ENCODE measurements at regions not wholly inside any gene's neighbourhood (a gene's known extent, or its start where the extent isn't known, plus 50 kb on each side); places are given as distances from the start of the nearest gene placed in this dataset.

DNA sequence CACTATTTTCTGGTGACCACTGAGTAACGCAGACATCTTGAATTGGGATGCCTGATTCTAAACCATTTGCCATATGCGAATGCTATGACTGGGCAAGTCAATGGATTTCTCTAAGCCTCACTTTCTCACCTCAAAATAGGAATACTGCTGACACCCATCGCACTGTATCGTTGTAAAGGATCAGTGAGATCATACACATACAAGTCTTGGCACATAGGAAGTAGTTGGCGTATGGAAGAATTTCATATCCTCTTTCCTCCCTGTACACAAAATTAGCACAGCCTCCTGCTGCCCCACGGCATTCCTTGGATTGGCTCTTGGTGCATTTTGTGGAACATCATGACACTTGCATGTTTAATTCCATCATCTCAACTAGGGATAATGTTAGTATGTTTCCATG lies 366.9 kb downstream of the CMPK2 start:
- WGBS (ENCODE audit: extremely low coverage, insufficient coverage, low lambda C conversion rate) = no CpG with 5 or more reads among the region's 6 CpGs
- no peaks in the 10 kb centered on the region for H3K79me2 ChIP-seq (ENCODE audit: control insufficient read depth, insufficient read depth, low read length)

DNA sequence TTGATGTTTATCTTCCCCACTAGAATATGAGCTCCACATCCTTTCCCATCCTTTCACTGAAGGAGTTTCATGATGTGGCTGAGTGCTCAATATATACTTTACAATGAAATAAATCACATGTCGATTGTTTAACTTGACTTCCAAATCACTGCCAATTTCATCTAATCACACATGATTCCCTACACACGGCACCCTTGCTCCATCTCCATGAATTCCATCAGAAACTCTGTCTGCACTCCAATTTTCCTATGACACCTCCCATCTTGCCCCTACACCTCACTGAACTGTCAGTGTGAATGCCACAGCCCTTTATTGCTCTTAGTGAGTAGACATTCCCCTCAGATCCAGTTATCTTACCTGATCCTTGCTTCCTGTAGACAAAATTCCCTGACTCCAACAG lies 366.0 kb downstream of the CMPK2 start:
- Histone ChIP-seq H2BK15ac (replicated peaks; ENCODE audit: low read depth) (no peak overlapping the region), H3K23ac (ENCODE audit: low read length) (no peak overlapping the region), H3K27me3 (ENCODE audit: insufficient read depth, low read length, poor library complexity) (no peaks in the 10 kb centered on the region), H3K18ac (ENCODE audit: low read length) (no peak overlapping the region), H2BK120ac (ENCODE audit: low read depth, low read length) (no peak overlapping the region), H2BK5ac (ENCODE audit: low read length) (no peak overlapping the region), H4K5ac (ENCODE audit: low read length) (no peak overlapping the region), H3K56ac (ENCODE audit: low read length) (no peak overlapping the region), H3K4me1 (ENCODE audit: control insufficient read depth, low read depth, low read length) (no peaks in the 10 kb centered on the region), H3K27ac (ENCODE audit: low read depth, low read length) (no peak overlapping the region), H3K4me2 (ENCODE audit: low read length) (no peak overlapping the region), H3K79me1 (ENCODE audit: low read length) (no peaks in the 10 kb centered on the region), H3K4me3 (ENCODE audit: low read length) (no peak overlapping the region), H2AK5ac (ENCODE audit: low read length) (no peak overlapping the region), H3K9ac (ENCODE audit: low read length) (no peak overlapping the region), H3K36me3 (ENCODE audit: control insufficient read depth, insufficient read depth, low read length) (no peaks in the 10 kb centered on the region), H4K8ac (ENCODE audit: low read depth, low read length) (no peak overlapping the region), H3K79me2 (ENCODE audit: control insufficient read depth, insufficient read depth, low read length) (no peaks in the 10 kb centered on the region), H3K4ac (ENCODE audit: low read depth, low read length) (no peak overlapping the region)
- DNase-seq = no peak
- WGBS (ENCODE audit: extremely low coverage, insufficient coverage, low lambda C conversion rate) = no CpG with 5 or more reads among the region's 2 CpGs

More for the DNA sequence above, 366.9 kb downstream of the CMPK2 start:
- H3K4ac ChIP-seq (ENCODE audit: low read depth, low read length) = no peak overlapping the region
- no peak overlapping the region for H3K4me3 ChIP-seq (ENCODE audit: low read length)
- H3K4me2 ChIP-seq (ENCODE audit: low read length) = no peak overlapping the region
- no peak overlapping the region for H3K27ac ChIP-seq (ENCODE audit: low read depth, low read length)
- DNase-seq = no peak
- H2AK5ac ChIP-seq (ENCODE audit: low read length) = no peak overlapping the region
- no peaks in the 10 kb centered on the region for H3K4me1 ChIP-seq (ENCODE audit: control insufficient read depth, low read depth, low read length)
- H2BK15ac ChIP-seq (replicated peaks; ENCODE audit: low read depth) = no peak overlapping the region
- no peak overlapping the region for H3K23ac ChIP-seq (ENCODE audit: low read length)
- no peak overlapping the region for H3K9ac ChIP-seq (ENCODE audit: low read length)
- H3K27me3 ChIP-seq (ENCODE audit: insufficient read depth, low read length, poor library complexity) = no peaks in the 10 kb centered on the region
- no peak overlapping the region for H4K8ac ChIP-seq (ENCODE audit: low read depth, low read length)
- H4K5ac ChIP-seq (ENCODE audit: low read length) = no peak overlapping the region
- H2BK5ac ChIP-seq (ENCODE audit: low read length) = no peak overlapping the region
- no peaks in the 10 kb centered on the region for H3K36me3 ChIP-seq (ENCODE audit: control insufficient read depth, insufficient read depth, low read length)
- no peak overlapping the region for H3K18ac ChIP-seq (ENCODE audit: low read length)
- no peaks in the 10 kb centered on the region for H3K79me1 ChIP-seq (ENCODE audit: low read length)
- no peak overlapping the region for H3K56ac ChIP-seq (ENCODE audit: low read length)
- no peak overlapping the region for H2BK120ac ChIP-seq (ENCODE audit: low read depth, low read length)

DNA sequence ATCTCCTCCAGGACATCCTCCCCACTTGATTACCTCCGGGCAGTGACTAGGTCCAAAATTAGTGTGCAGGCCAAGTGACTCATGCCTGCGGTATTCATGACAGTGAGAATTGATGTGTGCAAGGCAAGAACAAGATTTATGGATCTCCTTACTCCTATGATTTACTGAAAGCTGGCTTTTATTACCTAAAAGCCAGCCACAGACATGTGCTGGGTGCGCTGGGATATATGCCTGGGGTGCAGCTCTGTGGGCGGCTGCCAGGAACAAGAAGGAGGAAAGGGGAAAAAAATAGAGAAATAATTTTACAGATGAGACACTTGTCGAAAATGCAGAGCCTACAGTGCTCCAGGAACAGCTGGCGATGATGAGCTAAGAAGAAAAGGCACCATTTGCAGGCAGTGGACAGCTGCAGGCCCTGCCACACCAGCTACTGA lies 359.3 kb downstream of the CMPK2 start:
- WGBS (ENCODE audit: extremely low coverage, insufficient coverage, low lambda C conversion rate) = no CpG with 5 or more reads among the region's 6 CpGs
- no peak for DNase-seq

DNA sequence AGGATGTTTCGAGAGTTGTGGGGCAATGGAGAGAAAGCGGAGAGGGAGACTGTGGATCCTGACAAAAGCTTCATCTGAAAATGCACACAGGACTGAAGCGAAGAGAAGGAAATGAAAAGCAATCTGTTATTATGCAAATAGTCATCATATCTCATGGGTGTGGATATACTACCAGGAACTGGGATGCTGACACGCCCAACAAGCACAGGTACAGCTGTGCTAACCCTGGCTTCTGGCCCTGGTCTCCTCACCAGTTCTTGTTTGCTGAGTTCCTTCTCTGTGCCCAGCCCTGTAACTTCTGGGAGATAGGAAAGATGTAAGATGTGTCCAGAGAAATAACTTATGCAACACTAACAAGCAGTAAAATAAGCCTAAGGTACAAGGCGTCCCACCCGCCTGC lies 358.8 kb downstream of the CMPK2 start:
- Histone ChIP-seq H3K4me2 (ENCODE audit: low read length) (no peak overlapping the region), H2BK15ac (replicated peaks; ENCODE audit: low read depth) (no peak overlapping the region), H3K4me3 (ENCODE audit: low read length) (no peak overlapping the region), H3K23ac (ENCODE audit: low read length) (no peak overlapping the region), H3K36me3 (ENCODE audit: control insufficient read depth, insufficient read depth, low read length) (no peaks in the 10 kb centered on the region), H3K4me1 (ENCODE audit: control insufficient read depth, low read depth, low read length) (no peaks in the 10 kb centered on the region), H3K56ac (ENCODE audit: low read length) (no peak overlapping the region), H3K9ac (ENCODE audit: low read length) (no peak overlapping the region), H2AK5ac (ENCODE audit: low read length) (no peak overlapping the region), H3K79me1 (ENCODE audit: low read length) (no peaks in the 10 kb centered on the region), H2BK120ac (ENCODE audit: low read depth, low read length) (no peak overlapping the region), H3K27ac (ENCODE audit: low read depth, low read length) (no peak overlapping the region), H3K79me2 (ENCODE audit: control insufficient read depth, insufficient read depth, low read length) (no peaks in the 10 kb centered on the region), H4K5ac (ENCODE audit: low read length) (no peak overlapping the region), H3K18ac (ENCODE audit: low read length) (no peak overlapping the region), H4K8ac (ENCODE audit: low read depth, low read length) (no peak overlapping the region), H3K27me3 (ENCODE audit: insufficient read depth, low read length, poor library complexity) (no peaks in the 10 kb centered on the region), H2BK5ac (ENCODE audit: low read length) (no peak overlapping the region), H3K4ac (ENCODE audit: low read depth, low read length) (no peak overlapping the region)
- WGBS (ENCODE audit: extremely low coverage, insufficient coverage, low lambda C conversion rate) = no CpG with 5 or more reads among the region's 6 CpGs
- DNase-seq = no peak

More for the DNA sequence above, 359.3 kb downstream of the CMPK2 start:
- Histone ChIP-seq H4K5ac (ENCODE audit: low read length) (no peak overlapping the region), H3K56ac (ENCODE audit: low read length) (no peak overlapping the region), H3K4me2 (ENCODE audit: low read length) (no peak overlapping the region), H3K4me1 (ENCODE audit: control insufficient read depth, low read depth, low read length) (no peaks in the 10 kb centered on the region), H4K8ac (ENCODE audit: low read depth, low read length) (no peak overlapping the region), H3K18ac (ENCODE audit: low read length) (no peak overlapping the region), H3K36me3 (ENCODE audit: control insufficient read depth, insufficient read depth, low read length) (no peaks in the 10 kb centered on the region), H3K27ac (ENCODE audit: low read depth, low read length) (no peak overlapping the region), H3K23ac (ENCODE audit: low read length) (no peak overlapping the region), H3K79me1 (ENCODE audit: low read length) (no peaks in the 10 kb centered on the region), H2AK5ac (ENCODE audit: low read length) (no peak overlapping the region), H3K9ac (ENCODE audit: low read length) (no peak overlapping the region), H3K27me3 (ENCODE audit: insufficient read depth, low read length, poor library complexity) (no peaks in the 10 kb centered on the region), H2BK120ac (ENCODE audit: low read depth, low read length) (no peak overlapping the region), H2BK15ac (replicated peaks; ENCODE audit: low read depth) (no peak overlapping the region), H3K4me3 (ENCODE audit: low read length) (no peak overlapping the region), H3K79me2 (ENCODE audit: control insufficient read depth, insufficient read depth, low read length) (no peaks in the 10 kb centered on the region), H2BK5ac (ENCODE audit: low read length) (no peak overlapping the region), H3K4ac (ENCODE audit: low read depth, low read length) (no peak overlapping the region)

DNA sequence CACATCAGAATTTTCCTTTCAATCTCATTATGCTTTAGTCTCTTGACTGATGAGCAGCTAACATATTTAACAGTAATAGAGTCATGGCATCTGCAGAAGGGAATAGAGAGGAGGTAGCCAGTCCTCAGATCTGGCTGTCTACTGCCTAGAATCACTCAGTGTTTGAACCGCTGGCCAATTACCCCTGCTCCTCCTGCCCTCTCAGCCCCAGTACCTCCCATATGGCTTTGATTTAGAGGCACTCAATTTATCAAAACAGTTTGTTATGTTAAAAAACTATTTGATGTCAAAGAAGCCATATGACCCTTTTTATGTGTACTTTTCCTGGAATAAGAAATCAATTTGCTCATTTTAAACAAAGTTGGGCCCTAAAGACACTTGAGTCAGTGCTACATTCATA lies 355.2 kb downstream of the CMPK2 start:
- Histone ChIP-seq H3K79me1 (ENCODE audit: low read length) (no peaks in the 10 kb centered on the region), H3K4me1 (ENCODE audit: control insufficient read depth, low read depth, low read length) (no peaks in the 10 kb centered on the region), H3K9ac (ENCODE audit: low read length) (no peak overlapping the region), H3K23ac (ENCODE audit: low read length) (no peak overlapping the region), H2BK15ac (replicated peaks; ENCODE audit: low read depth) (no peak overlapping the region), H4K8ac (ENCODE audit: low read depth, low read length) (no peak overlapping the region), H3K79me2 (ENCODE audit: control insufficient read depth, insufficient read depth, low read length) (no peaks in the 10 kb centered on the region), H3K18ac (ENCODE audit: low read length) (no peak overlapping the region), H3K36me3 (ENCODE audit: control insufficient read depth, insufficient read depth, low read length) (no peaks in the 10 kb centered on the region), H3K4me3 (ENCODE audit: low read length) (no peak overlapping the region), H3K4ac (ENCODE audit: low read depth, low read length) (no peak overlapping the region), H3K4me2 (ENCODE audit: low read length) (no peak overlapping the region), H3K27ac (ENCODE audit: low read depth, low read length) (no peak overlapping the region), H3K56ac (ENCODE audit: low read length) (no peak overlapping the region), H2BK120ac (ENCODE audit: low read depth, low read length) (no peak overlapping the region), H4K5ac (ENCODE audit: low read length) (no peak overlapping the region), H2BK5ac (ENCODE audit: low read length) (no peak overlapping the region), H3K27me3 (ENCODE audit: insufficient read depth, low read length, poor library complexity) (no peaks in the 10 kb centered on the region), H2AK5ac (ENCODE audit: low read length) (no peak overlapping the region)
- no CpG with 5 or more reads among the region's 1 CpG for WGBS (ENCODE audit: extremely low coverage, insufficient coverage, low lambda C conversion rate)
- DNase-seq = no peak

DNA sequence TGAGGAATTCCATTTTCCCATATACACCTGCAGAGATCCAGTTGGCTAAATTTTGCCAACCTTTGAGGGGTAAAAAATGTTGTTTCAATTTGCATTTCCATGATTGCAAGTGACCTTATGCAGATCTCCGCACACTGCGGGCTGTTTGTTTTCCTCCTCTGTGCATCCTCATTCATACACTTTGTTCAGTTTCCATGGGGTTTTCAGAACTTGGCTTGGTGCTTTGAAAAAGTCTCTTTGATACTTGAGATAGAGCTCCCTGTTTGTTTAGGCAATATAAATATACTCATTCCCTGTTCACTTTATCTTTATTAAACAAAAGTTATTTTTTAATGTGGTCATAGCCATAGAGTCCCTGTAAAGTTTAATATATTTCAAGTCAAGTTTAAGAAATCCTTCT lies 353.1 kb downstream of the CMPK2 start:
- Histone ChIP-seq H3K56ac (ENCODE audit: low read length) (no peak overlapping the region), H3K79me2 (ENCODE audit: control insufficient read depth, insufficient read depth, low read length) (no peaks in the 10 kb centered on the region), H3K23ac (ENCODE audit: low read length) (no peak overlapping the region), H3K4ac (ENCODE audit: low read depth, low read length) (no peak overlapping the region), H2BK5ac (ENCODE audit: low read length) (no peak overlapping the region), H3K36me3 (ENCODE audit: control insufficient read depth, insufficient read depth, low read length) (no peaks in the 10 kb centered on the region), H4K5ac (ENCODE audit: low read length) (no peak overlapping the region), H3K4me1 (ENCODE audit: control insufficient read depth, low read depth, low read length) (no peaks in the 10 kb centered on the region), H3K27ac (ENCODE audit: low read depth, low read length) (no peak overlapping the region), H2BK120ac (ENCODE audit: low read depth, low read length) (no peak overlapping the region), H3K4me2 (ENCODE audit: low read length) (no peak overlapping the region), H3K9ac (ENCODE audit: low read length) (no peak overlapping the region), H2AK5ac (ENCODE audit: low read length) (no peak overlapping the region), H3K79me1 (ENCODE audit: low read length) (no peaks in the 10 kb centered on the region), H2BK15ac (replicated peaks; ENCODE audit: low read depth) (no peak overlapping the region), H3K18ac (ENCODE audit: low read length) (no peak overlapping the region), H4K8ac (ENCODE audit: low read depth, low read length) (no peak overlapping the region), H3K27me3 (ENCODE audit: insufficient read depth, low read length, poor library complexity) (no peaks in the 10 kb centered on the region), H3K4me3 (ENCODE audit: low read length) (no peak overlapping the region)
- no CpG with 5 or more reads among the region's 2 CpGs for whole genome bisulfite sequencing (ENCODE audit: extremely low coverage, insufficient coverage, low lambda C conversion rate)
- DNase-seq = no peak

Data from mesendoderm (in vitro differentiated cells).